Coronary artery (tissue), 2 donors: ENCODE measurements at regions not wholly inside any gene's neighbourhood (a gene's known extent, or its start where the extent isn't known, plus 50 kb on each side); places are given as distances from the start of the nearest gene placed in this dataset.

Source experiments
- DNase-seq: peaks from one replicate; pipeline ENCODE4 v3.0.0-alpha.2; 2017; ENCODE audit warnings: low spot score
- H3K27ac ChIP-seq, 2 donors: fragments of 200-600 bp; sonication (generic); one replicate each; pipeline ENCODE4 v1.5.1; 2016 to 2019
- H3K4me3 ChIP-seq: fragments of 200-600 bp; sonication (generic); 2 replicates; pipeline ENCODE4 v1.5.1; 2016; ENCODE audit warnings: mild to moderate bottlenecking, moderate library complexity
- TF ChIP-seq, protein P1 (sequence below): fragments of 200-600 bp; sonication (generic); IDR thresholded peaks from one replicate; pipeline ENCODE4 v1.5.1; 2019; ENCODE audit warnings: antibody characterized with exemption

DNA sequence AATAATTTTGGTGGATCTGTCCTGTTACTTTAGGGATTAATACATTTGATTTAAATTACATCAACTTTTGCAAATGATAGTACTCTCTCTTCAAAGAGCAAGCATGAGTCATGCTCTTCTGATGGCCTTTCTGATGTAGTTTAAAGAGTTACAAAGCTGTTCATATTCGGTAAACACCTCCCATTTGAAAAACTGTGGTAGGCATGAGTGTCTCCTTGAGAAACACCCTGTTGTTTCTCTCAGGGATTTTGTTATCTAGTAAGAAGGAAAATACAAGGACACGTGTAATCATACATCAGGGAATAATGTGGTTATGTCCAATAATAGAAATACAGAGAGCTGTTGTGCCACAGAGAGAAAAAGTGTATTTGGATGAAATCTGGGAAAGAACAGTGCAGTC is 53.3 kb upstream of the E2F7 start:
- TF ChIP-seq, protein P1, sequence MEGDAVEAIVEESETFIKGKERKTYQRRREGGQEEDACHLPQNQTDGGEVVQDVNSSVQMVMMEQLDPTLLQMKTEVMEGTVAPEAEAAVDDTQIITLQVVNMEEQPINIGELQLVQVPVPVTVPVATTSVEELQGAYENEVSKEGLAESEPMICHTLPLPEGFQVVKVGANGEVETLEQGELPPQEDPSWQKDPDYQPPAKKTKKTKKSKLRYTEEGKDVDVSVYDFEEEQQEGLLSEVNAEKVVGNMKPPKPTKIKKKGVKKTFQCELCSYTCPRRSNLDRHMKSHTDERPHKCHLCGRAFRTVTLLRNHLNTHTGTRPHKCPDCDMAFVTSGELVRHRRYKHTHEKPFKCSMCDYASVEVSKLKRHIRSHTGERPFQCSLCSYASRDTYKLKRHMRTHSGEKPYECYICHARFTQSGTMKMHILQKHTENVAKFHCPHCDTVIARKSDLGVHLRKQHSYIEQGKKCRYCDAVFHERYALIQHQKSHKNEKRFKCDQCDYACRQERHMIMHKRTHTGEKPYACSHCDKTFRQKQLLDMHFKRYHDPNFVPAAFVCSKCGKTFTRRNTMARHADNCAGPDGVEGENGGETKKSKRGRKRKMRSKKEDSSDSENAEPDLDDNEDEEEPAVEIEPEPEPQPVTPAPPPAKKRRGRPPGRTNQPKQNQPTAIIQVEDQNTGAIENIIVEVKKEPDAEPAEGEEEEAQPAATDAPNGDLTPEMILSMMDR, result no peak
- DNase-seq, result no peak
- H3K27ac ChIP-seq, result no peak overlapping the region
- no peak overlapping the region for H3K4me3 ChIP-seq

DNA sequence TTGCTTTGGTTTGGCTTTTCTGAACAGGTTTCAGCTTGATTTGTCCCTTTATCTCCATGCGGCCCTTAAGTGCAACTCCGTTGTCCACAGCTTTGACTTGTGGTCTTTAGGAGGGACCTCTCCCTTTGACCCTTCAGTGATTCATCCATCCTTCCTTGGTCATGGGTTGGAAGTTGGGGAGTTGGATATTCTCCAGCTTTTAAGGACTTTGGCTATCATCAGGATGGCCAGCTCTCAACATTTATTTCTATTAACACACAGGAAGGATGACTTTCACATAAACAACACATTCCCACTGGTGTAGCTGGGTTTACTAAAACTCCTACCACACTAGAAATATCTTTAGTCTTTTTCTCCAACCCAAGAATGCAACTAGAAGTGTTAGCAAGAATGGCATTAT is 50.9 kb upstream of the E2F7 start:
- no peak for DNase-seq
- Histone ChIP-seq H3K4me3 (no peak overlapping the region), H3K27ac (no peak overlapping the region)
- TF ChIP-seq, protein P1, result no peak

DNA sequence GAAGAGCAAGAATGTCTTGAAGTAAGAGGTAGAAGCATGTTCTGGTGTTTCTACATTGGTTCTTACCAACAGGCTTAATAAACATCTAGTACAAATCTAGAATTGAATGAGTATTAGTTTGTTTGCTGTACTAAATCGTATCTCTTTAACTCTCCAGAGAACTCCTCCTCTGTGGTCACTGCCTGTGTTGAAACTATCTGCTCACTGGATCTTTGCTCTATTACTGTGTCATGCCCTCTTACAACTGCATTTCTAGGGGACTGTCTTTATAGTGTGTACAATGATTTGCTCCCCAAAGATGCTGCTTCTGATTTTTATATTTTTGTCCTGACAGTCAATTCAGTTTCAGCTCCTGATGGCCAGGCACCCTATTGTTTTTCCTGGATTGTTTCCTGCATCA is 50.1 kb upstream of the E2F7 start:
- TF ChIP-seq, protein P1, result no peak
- no peak overlapping the region for H3K4me3 ChIP-seq
- DNase-seq, result no peak

More for the DNA sequence above, 50.1 kb upstream of the E2F7 start:
- H3K27ac ChIP-seq, result no peak overlapping the region
